OCI-LY7 (cell line): ENCODE measurements at regions not wholly inside any gene's neighbourhood (a gene's known extent, or its start where the extent isn't known, plus 50 kb on each side); places are given as distances from the start of the nearest gene placed in this dataset.

Source experiments
- EZH2phosphoT487 ChIP-seq: fragments of 200-600 bp; sonication (generic); IDR thresholded peaks from 2 replicates; pipeline ENCODE4 v1.6.1; 2018; ENCODE audit warnings: low read depth, borderline replicate concordance, mild to moderate bottlenecking, mixed run types, antibody characterized with exemption, low read length, moderate library complexity, mixed read lengths
- TF ChIP-seq, protein P1 (sequence below): fragments of 200-600 bp; sonication (generic); conservative IDR thresholded peaks from 2 replicates; pipeline ENCODE4 v1.5.1; 2014; ENCODE audit warnings: mild to moderate bottlenecking, antibody characterized with exemption, low read length, moderate library complexity, mixed read lengths

DNA sequence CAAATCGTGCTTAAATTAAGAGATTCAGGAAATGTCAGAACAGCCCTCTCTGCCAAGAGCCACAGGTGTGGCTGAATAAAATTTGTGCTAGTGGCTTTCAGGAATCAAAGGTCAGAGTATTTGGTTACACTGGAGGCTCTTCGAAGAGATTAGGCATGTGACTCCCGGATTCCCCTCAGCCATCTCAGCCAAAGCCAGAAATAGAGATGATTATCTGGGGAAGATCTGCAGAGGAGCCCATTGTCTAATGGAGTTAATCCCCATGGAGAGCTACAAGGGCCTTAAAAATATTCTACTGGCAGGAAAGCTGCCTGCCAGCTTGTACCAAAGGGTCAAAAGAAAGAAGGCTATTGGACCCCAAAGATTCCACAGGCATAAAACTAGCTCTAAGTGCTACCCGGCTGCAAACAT, 1259.5 kb downstream of the TBC1D22A start:
- TF ChIP-seq, protein P1, sequence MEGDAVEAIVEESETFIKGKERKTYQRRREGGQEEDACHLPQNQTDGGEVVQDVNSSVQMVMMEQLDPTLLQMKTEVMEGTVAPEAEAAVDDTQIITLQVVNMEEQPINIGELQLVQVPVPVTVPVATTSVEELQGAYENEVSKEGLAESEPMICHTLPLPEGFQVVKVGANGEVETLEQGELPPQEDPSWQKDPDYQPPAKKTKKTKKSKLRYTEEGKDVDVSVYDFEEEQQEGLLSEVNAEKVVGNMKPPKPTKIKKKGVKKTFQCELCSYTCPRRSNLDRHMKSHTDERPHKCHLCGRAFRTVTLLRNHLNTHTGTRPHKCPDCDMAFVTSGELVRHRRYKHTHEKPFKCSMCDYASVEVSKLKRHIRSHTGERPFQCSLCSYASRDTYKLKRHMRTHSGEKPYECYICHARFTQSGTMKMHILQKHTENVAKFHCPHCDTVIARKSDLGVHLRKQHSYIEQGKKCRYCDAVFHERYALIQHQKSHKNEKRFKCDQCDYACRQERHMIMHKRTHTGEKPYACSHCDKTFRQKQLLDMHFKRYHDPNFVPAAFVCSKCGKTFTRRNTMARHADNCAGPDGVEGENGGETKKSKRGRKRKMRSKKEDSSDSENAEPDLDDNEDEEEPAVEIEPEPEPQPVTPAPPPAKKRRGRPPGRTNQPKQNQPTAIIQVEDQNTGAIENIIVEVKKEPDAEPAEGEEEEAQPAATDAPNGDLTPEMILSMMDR: no peak
- no peak for TF ChIP-seq EZH2phosphoT487
